ENCODE measurements at regions not wholly inside any gene's neighbourhood (a gene's known extent, or its start where the extent isn't known, plus 50 kb on each side); places are given as distances from the start of the nearest gene placed in this dataset.
"Not testable (repeated sequence)": the region's sequence is repeated elsewhere in the genome, so short reads cannot be mapped to it uniquely, and the experiment has no call there.

- H3K4me3 ChIP-seq (ENCODE audit: low read length in 2 of 2), result no peak overlapping the region
- no peaks in the 10 kb centered on the region for H3K36me3 ChIP-seq (ENCODE audit: control insufficient read depth in 2 of 2, insufficient read depth in 2 of 2, low read length in 2 of 2)
- no peak overlapping the region for H3K27ac ChIP-seq (ENCODE audit: low read length)
- H3K4me1 ChIP-seq (ENCODE audit: control insufficient read depth, insufficient read depth, low read length), result no peaks in the 10 kb centered on the region
- H3K9me3 ChIP-seq (ENCODE audit: control insufficient read depth in 2 of 2, low read length in 2 of 2), result peaks cover 0 to 6% of the 10 kb centered on the region in 2 donors
- H3K27me3 ChIP-seq (ENCODE audit: control insufficient read depth in 1 of 2, insufficient read depth in 2 of 2, low read length in 2 of 2), result no peaks in the 10 kb centered on the region
- H3K9ac ChIP-seq (ENCODE audit: low read length in 2 of 2), result no peak overlapping the region
Observed at GRCh38 chr6:4637691-4638433, 138.3 kb upstream of the CDYL start.

DNA sequence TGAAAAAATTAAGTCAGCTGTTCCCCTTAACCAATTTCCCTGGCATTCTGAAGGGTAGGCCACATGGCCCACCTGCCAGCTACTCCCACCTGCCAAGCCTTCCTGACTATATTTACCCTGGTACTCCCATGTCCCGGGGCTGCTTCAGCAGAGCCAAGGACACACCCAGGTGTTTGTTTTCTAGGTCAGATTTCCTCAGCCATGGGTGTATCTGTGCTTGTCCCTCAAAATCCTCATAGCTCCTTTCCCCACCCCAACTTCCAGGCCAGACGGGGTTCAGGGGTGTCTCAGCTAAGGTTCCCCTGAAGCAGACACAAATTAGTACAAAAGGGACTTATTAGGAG is 139.4 kb upstream of the CDYL start:
- H3K4me3 ChIP-seq (ENCODE audit: low read length in 2 of 2), result no peak overlapping the region
- peaks cover 0 to 3% of the 10 kb centered on the region in 2 donors for H3K9me3 ChIP-seq (ENCODE audit: control insufficient read depth in 2 of 2, low read length in 2 of 2)
- no peak overlapping the region for H3K27ac ChIP-seq (ENCODE audit: low read length)
- no peaks in the 10 kb centered on the region for H3K4me1 ChIP-seq (ENCODE audit: control insufficient read depth, insufficient read depth, low read length)
- H3K36me3 ChIP-seq (ENCODE audit: control insufficient read depth in 2 of 2, insufficient read depth in 2 of 2, low read length in 2 of 2), result no peaks in the 10 kb centered on the region
- H3K27me3 ChIP-seq (ENCODE audit: control insufficient read depth in 1 of 2, insufficient read depth in 2 of 2, low read length in 2 of 2), result no peaks in the 10 kb centered on the region
- H3K9ac ChIP-seq (ENCODE audit: low read length in 2 of 2), result no peak overlapping the region

- no peaks in the 10 kb centered on the region for H3K36me3 ChIP-seq (ENCODE audit: control insufficient read depth in 2 of 2, insufficient read depth in 2 of 2, low read length in 2 of 2)
- H3K27ac ChIP-seq (ENCODE audit: low read length), result no peak overlapping the region
- H3K4me3 ChIP-seq (ENCODE audit: low read length in 2 of 2), result no peak overlapping the region
- H3K27me3 ChIP-seq (ENCODE audit: control insufficient read depth in 1 of 2, insufficient read depth in 2 of 2, low read length in 2 of 2), result no peaks in the 10 kb centered on the region
- H3K4me1 ChIP-seq (ENCODE audit: control insufficient read depth, insufficient read depth, low read length), result no peaks in the 10 kb centered on the region
- H3K9ac ChIP-seq (ENCODE audit: low read length in 2 of 2), result no peak overlapping the region
- H3K9me3 ChIP-seq (ENCODE audit: control insufficient read depth in 2 of 2, low read length in 2 of 2), result peaks cover 2 to 3% of the 10 kb centered on the region in 2 donors
Observed at GRCh38 chr6:4636191-4636880, 139.9 kb upstream of the CDYL start.

GRCh38 chr6:4635666-4636065 is 140.5 kb upstream of the CDYL start:
- H3K36me3 ChIP-seq (ENCODE audit: control insufficient read depth in 2 of 2, insufficient read depth in 2 of 2, low read length in 2 of 2), result no peaks in the 10 kb centered on the region
- no peak overlapping the region for H3K9ac ChIP-seq (ENCODE audit: low read length in 2 of 2)
- H3K9me3 ChIP-seq (ENCODE audit: control insufficient read depth in 2 of 2, low read length in 2 of 2), result peaks cover 3% of the 10 kb centered on the region in 2 donors
- H3K27me3 ChIP-seq (ENCODE audit: control insufficient read depth in 1 of 2, insufficient read depth in 2 of 2, low read length in 2 of 2), result no peaks in the 10 kb centered on the region
- no peaks in the 10 kb centered on the region for H3K4me1 ChIP-seq (ENCODE audit: control insufficient read depth, insufficient read depth, low read length)
- H3K27ac ChIP-seq (ENCODE audit: low read length), result no peak overlapping the region
- no peak overlapping the region for H3K4me3 ChIP-seq (ENCODE audit: low read length in 2 of 2)

DNA sequence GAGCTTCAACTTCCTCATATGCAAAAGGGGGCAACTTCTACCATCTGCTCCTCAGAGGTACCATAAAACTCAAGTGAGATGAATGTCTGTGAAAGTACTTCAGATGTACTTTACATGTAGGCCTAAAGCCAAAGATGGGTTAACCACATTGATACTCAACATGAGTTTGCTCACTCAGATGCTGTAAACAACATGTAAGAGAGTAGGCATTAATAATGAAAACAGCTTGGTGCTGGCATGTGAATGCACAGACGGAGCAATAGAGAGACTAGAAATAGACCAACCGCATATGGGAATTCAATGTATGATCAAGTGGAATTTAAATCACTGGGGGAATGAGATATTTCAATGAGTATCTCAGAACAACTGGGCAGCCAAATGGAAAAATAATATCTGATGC is 143.8 kb upstream of the CDYL start:
- Histone ChIP-seq H3K27me3 (ENCODE audit: control insufficient read depth in 1 of 2, insufficient read depth in 2 of 2, low read length in 2 of 2) (no peaks in the 10 kb centered on the region), H3K36me3 (ENCODE audit: control insufficient read depth in 2 of 2, insufficient read depth in 2 of 2, low read length in 2 of 2) (no peaks in the 10 kb centered on the region), H3K27ac (ENCODE audit: low read length) (no peak overlapping the region), H3K9me3 (ENCODE audit: control insufficient read depth in 2 of 2, low read length in 2 of 2) (peaks cover 7 to 10% of the 10 kb centered on the region in 2 donors), H3K4me1 (ENCODE audit: control insufficient read depth, insufficient read depth, low read length) (no peaks in the 10 kb centered on the region), H3K9ac (ENCODE audit: low read length in 2 of 2) (no peak overlapping the region), H3K4me3 (ENCODE audit: low read length in 2 of 2) (no peak overlapping the region)

GRCh38 chr6:4629789-4630188 is 146.4 kb upstream of the CDYL start:
- H3K4me3 ChIP-seq (ENCODE audit: low read length in 2 of 2); H3K4me1 ChIP-seq (ENCODE audit: control insufficient read depth, insufficient read depth, low read length); H3K27ac ChIP-seq (ENCODE audit: low read length); H3K36me3 ChIP-seq (ENCODE audit: control insufficient read depth in 2 of 2, insufficient read depth in 2 of 2, low read length in 2 of 2); H3K27me3 ChIP-seq (ENCODE audit: control insufficient read depth in 1 of 2, insufficient read depth in 2 of 2, low read length in 2 of 2); H3K9me3 ChIP-seq (ENCODE audit: control insufficient read depth in 2 of 2, low read length in 2 of 2); H3K9ac ChIP-seq (ENCODE audit: low read length in 2 of 2): not testable (repeated sequence)

- Histone ChIP-seq H3K9ac (ENCODE audit: low read length in 2 of 2) (no peak overlapping the region), H3K4me3 (ENCODE audit: low read length in 2 of 2) (no peak overlapping the region), H3K4me1 (ENCODE audit: control insufficient read depth, insufficient read depth, low read length) (no peaks in the 10 kb centered on the region), H3K9me3 (ENCODE audit: control insufficient read depth in 2 of 2, low read length in 2 of 2) (peaks cover 4 to 7% of the 10 kb centered on the region in 2 donors), H3K27me3 (ENCODE audit: control insufficient read depth in 1 of 2, insufficient read depth in 2 of 2, low read length in 2 of 2) (no peaks in the 10 kb centered on the region), H3K36me3 (ENCODE audit: control insufficient read depth in 2 of 2, insufficient read depth in 2 of 2, low read length in 2 of 2) (no peaks in the 10 kb centered on the region), H3K27ac (ENCODE audit: low read length) (no peak overlapping the region)
Observed at GRCh38 chr6:4625557-4625956, 150.6 kb upstream of the CDYL start.

DNA sequence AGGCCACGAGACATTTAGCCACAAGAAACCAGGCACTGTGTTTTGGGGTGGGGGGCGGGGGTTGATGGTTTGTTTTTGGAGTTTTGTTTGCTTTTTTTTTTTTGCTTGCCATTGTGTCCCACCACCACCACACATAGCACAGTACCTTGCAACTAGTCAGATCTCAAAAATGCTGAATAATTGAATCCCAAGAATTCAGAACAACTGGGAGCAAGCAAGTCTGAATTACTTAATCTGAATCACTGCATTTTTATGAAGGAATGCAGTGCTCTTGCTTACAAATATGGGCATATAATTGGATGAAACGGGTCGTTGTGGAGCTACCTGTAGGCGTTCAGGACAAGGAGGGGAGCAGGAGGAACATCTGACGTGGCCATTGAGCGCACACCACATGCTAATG is 151.5 kb upstream of the CDYL start:
- Histone ChIP-seq H3K9ac (ENCODE audit: low read length in 2 of 2) (no peak overlapping the region), H3K9me3 (ENCODE audit: control insufficient read depth in 2 of 2, low read length in 2 of 2) (peaks cover 4% of the 10 kb centered on the region in 2 donors), H3K4me3 (ENCODE audit: low read length in 2 of 2) (no peak overlapping the region), H3K4me1 (ENCODE audit: control insufficient read depth, insufficient read depth, low read length) (no peaks in the 10 kb centered on the region), H3K27ac (ENCODE audit: low read length) (no peak overlapping the region), H3K36me3 (ENCODE audit: control insufficient read depth in 2 of 2, insufficient read depth in 2 of 2, low read length in 2 of 2) (no peaks in the 10 kb centered on the region), H3K27me3 (ENCODE audit: control insufficient read depth in 1 of 2, insufficient read depth in 2 of 2, low read length in 2 of 2) (no peaks in the 10 kb centered on the region)

DNA sequence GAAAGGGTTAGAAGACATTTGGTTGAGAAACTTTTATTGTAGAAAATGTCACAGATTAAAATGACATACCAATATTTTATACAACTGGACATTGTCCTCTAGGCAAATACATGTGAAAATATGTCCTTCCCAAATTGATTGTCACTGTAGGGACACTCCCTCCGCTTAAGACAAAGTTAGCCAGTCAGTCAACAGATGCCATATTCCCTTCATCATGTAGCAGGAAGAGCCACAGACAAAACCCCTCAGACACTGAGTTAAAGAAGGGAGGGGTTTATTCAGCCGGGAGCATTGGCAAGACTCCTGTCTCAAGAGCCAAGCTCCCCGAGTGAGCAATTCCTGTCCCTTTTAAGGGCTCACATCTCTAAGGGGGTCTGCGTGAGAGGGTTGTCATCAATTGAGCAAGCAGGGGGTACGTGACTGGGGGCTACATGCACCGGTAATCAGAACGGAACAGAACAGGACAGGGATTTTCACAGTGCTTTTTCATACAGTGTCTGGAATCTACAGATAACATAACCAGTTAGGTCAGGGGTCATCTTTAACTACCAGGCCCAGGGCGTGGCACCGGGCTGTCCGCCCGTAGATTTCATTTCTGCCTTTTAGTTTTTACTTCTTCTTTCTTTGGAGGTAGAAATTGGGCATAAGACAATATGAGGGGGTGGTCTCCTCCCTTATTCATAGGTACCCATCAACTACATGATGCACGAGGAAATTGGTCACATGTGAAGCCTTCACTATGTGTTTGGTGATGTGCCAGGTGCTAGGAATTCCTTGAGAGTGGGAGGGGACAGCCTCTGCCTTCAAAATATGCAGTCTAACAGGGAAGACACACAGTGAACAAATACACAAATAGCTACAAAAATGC is 155.7 kb upstream of the CDYL start:
- no peak overlapping the region for H3K9ac ChIP-seq (ENCODE audit: low read length in 2 of 2)
- peaks cover 0 to 2% of the 10 kb centered on the region in 2 donors for H3K27me3 ChIP-seq (ENCODE audit: control insufficient read depth in 1 of 2, insufficient read depth in 2 of 2, low read length in 2 of 2)
- no peaks in the 10 kb centered on the region for H3K9me3 ChIP-seq (ENCODE audit: control insufficient read depth in 2 of 2, low read length in 2 of 2)
- H3K27ac ChIP-seq (ENCODE audit: low read length), result no peak overlapping the region
- no peak overlapping the region for H3K4me3 ChIP-seq (ENCODE audit: low read length in 2 of 2)
- no peaks in the 10 kb centered on the region for H3K36me3 ChIP-seq (ENCODE audit: control insufficient read depth in 2 of 2, insufficient read depth in 2 of 2, low read length in 2 of 2)
- peaks cover 3% of the 10 kb centered on the region for H3K4me1 ChIP-seq (ENCODE audit: control insufficient read depth, insufficient read depth, low read length)

DNA sequence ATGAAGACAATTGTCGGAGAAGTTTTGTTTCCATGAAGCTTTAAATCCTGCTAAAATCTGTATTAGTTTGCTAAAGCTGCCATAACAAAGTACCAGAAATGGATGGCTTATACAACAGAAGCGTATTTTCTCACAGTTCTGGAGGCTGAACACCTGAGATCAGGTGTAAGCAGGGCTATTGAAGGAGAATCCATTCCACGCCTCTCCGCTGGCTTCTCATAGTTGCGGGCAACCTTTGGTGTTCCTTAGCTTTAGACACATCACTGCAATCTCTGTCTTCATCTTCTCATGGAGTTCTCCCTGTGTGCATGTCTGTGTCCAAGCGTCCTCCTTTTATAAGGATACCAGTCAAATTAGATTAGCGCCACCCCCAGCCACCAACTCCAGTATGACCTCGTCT is 159.9 kb upstream of the CDYL start:
- Histone ChIP-seq H3K27ac (ENCODE audit: low read length) (no peak overlapping the region), H3K4me1 (ENCODE audit: control insufficient read depth, insufficient read depth, low read length) (peaks cover 27% of the 10 kb centered on the region), H3K4me3 (ENCODE audit: low read length in 2 of 2) (no peak overlapping the region), H3K27me3 (ENCODE audit: control insufficient read depth in 1 of 2, insufficient read depth in 2 of 2, low read length in 2 of 2) (peaks cover 0 to 2% of the 10 kb centered on the region in 2 donors), H3K9me3 (ENCODE audit: control insufficient read depth in 2 of 2, low read length in 2 of 2) (no peaks in the 10 kb centered on the region), H3K9ac (ENCODE audit: low read length in 2 of 2) (no peak overlapping the region), H3K36me3 (ENCODE audit: control insufficient read depth in 2 of 2, insufficient read depth in 2 of 2, low read length in 2 of 2) (no peaks in the 10 kb centered on the region)
